HEK293T (cell line): ENCODE measurements at regions not wholly inside any gene's neighbourhood (a gene's known extent, or its start where the extent isn't known, plus 50 kb on each side); places are given as distances from the start of the nearest gene placed in this dataset.

Experiments used
- CTCF ChIA-PET: fragments of 350-600 bp; formaldehyde crosslinking; extraction: SDS; loops from one replicate; lab custom pipeline; 2021; ENCODE audit warnings: antibody characterized with exemption, inconsistent platforms; lab: Yijun Ruan, JAX
- POLR2A ChIA-PET: fragments of 350-600 bp; formaldehyde crosslinking; extraction: SDS; loops from one replicate; lab custom pipeline; 2020; ENCODE audit warnings: antibody characterized with exemption, inconsistent platforms; lab: Yijun Ruan, JAX
- DNase-seq: peaks from one replicate; pipeline ENCODE4 v3.0.0; 2012; ENCODE audit warnings: mixed read lengths; ENCODE audit errors: extremely low spot score
- ARNT ChIP-seq: fragments of 450-650 bp; IDR thresholded peaks from 2 replicates; pipeline ENCODE4 v1.6.1; 2017; ENCODE audit warnings: mild to moderate bottlenecking
- BHLHE40 ChIP-seq: fragments of 450-650 bp; IDR thresholded peaks from 2 replicates; pipeline ENCODE4 v1.6.1; 2016; ENCODE audit warnings: mild to moderate bottlenecking, moderate library complexity, borderline replicate concordance
- CTBP1 ChIP-seq: fragments of 450-650 bp; IDR thresholded peaks from 2 replicates; pipeline ENCODE4 v1.6.1; 2016; ENCODE audit warnings: borderline replicate concordance
- ELF4 ChIP-seq: fragments of 450-650 bp; IDR thresholded peaks from 2 replicates; pipeline ENCODE4 v1.6.1; 2017; ENCODE audit warnings: antibody characterized with exemption
- FOXA1 ChIP-seq: fragments of 450-650 bp; IDR thresholded peaks from 2 replicates; pipeline ENCODE4 v1.6.1; 2016; ENCODE audit warnings: mild to moderate bottlenecking
- FOXK2 ChIP-seq: fragments of 450-650 bp; IDR thresholded peaks from 2 replicates; pipeline ENCODE4 v1.6.1; 2016; ENCODE audit warnings: mild to moderate bottlenecking
- FOXM1 ChIP-seq: fragments of 450-650 bp; IDR thresholded peaks from 2 replicates; pipeline ENCODE4 v1.6.1; 2017; ENCODE audit warnings: mild to moderate bottlenecking, borderline replicate concordance
- HDGF ChIP-seq: fragments of 450-650 bp; IDR thresholded peaks from 2 replicates; pipeline ENCODE4 v1.6.1; 2017; ENCODE audit warnings: antibody characterized with exemption, borderline replicate concordance
- L3MBTL2 ChIP-seq: fragments of 450-650 bp; conservative IDR thresholded peaks from 2 replicates; pipeline ENCODE4 v1.6.1; 2016; ENCODE audit warnings: mild to moderate bottlenecking
- LEF1 ChIP-seq: fragments of 450-650 bp; IDR thresholded peaks from 2 replicates; pipeline ENCODE4 v1.6.1; 2017; ENCODE audit warnings: mild to moderate bottlenecking, borderline replicate concordance
- NFRKB ChIP-seq: fragments of 450-650 bp; IDR thresholded peaks from 2 replicates; pipeline ENCODE4 v1.6.1; 2016; ENCODE audit warnings: mild to moderate bottlenecking, moderate library complexity
- SP1 ChIP-seq: fragments of 450-650 bp; IDR thresholded peaks from 2 replicates; pipeline ENCODE4 v1.6.1; 2017
- SUZ12 ChIP-seq: fragments of 450-650 bp; IDR thresholded peaks from 2 replicates; pipeline ENCODE4 v1.6.1; 2016; ENCODE audit warnings: mild to moderate bottlenecking
- TARDBP ChIP-seq: fragments of 450-650 bp; IDR thresholded peaks from 2 replicates; pipeline ENCODE4 v1.6.1; 2016
- ZNF384 ChIP-seq: fragments of 450-650 bp; IDR thresholded peaks from 2 replicates; pipeline ENCODE4 v1.6.1; 2016
- TF ChIP-seq, protein P1 (sequence below): fragments of 450-650 bp; IDR thresholded peaks from 2 replicates; pipeline ENCODE4 v1.6.1; 2016

- peak; percentile 30 for DNase-seq
- ChIA-PET CTCF (interaction anchor here (0.7 to 2.4 kb wide), 5 partner anchors 9 to 176 kb away, joined by 3 to 15 read pairs (median 3); no protein-coding TSS in a partner anchor), POLR2A (interaction anchor here (1.4 kb wide), 1 partner anchor 105 kb away, joined by 4 read pairs; no protein-coding TSS in a partner anchor)
- TF ChIP-seq ELF4 (no peak), ZNF384 (no peak), ARNT (no peak), SP1 (no peak), TARDBP (no peak), FOXK2 (no peak), CTBP1 (no peak), FOXM1 (no peak), NFRKB (no peak), FOXA1 (no peak), BHLHE40 (no peak), LEF1 (no peak), HDGF (no peak), SUZ12 (no peak), L3MBTL2 (no peak)
- TF ChIP-seq, protein P1, sequence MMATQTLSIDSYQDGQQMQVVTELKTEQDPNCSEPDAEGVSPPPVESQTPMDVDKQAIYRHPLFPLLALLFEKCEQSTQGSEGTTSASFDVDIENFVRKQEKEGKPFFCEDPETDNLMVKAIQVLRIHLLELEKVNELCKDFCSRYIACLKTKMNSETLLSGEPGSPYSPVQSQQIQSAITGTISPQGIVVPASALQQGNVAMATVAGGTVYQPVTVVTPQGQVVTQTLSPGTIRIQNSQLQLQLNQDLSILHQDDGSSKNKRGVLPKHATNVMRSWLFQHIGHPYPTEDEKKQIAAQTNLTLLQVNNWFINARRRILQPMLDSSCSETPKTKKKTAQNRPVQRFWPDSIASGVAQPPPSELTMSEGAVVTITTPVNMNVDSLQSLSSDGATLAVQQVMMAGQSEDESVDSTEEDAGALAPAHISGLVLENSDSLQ = no peak
Measured at GRCh38 chr1:66436378-66437135, 97.4 kb upstream of the SGIP1 start.

DNA sequence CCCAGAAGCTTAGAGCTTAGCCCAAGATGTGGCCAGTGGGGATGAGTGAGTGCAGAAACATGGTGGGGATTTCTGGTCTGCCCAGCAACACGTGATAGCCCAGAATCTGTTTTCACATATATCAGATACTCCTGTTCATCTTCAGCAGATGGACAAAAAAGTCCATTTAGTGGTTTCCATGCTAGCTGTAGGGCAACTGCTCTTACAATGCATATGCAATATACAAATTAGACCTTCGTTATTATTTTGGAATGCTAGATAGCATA, 96.9 kb upstream of the SGIP1 start:
- no peak for TF ChIP-seq FOXK2
- no peak for TF ChIP-seq SUZ12
- TF ChIP-seq SP1 = no peak
- TF ChIP-seq CTBP1 = no peak
- TF ChIP-seq, protein P1 = no peak
- no peak for TF ChIP-seq ARNT
- no peak for TF ChIP-seq FOXM1
- TF ChIP-seq FOXA1 = no peak
- TF ChIP-seq HDGF = no peak
- no peak for TF ChIP-seq TARDBP
- no peak for TF ChIP-seq NFRKB
- no peak for TF ChIP-seq L3MBTL2
- TF ChIP-seq ELF4 = no peak
- TF ChIP-seq LEF1 = no peak
- TF ChIP-seq ZNF384 = no peak
- no peak for TF ChIP-seq BHLHE40
- ChIA-PET CTCF (interaction anchor here (1.2 to 2.4 kb wide), 2 partner anchors 9 to 163 kb away, joined by 4 to 15 read pairs; no protein-coding TSS in a partner anchor), POLR2A (no interaction called here)
- DNase-seq = no peak

GRCh38 chr1:66438062-66438461, 95.9 kb upstream of the SGIP1 start:
- ChIA-PET CTCF (interaction anchor here (2.4 kb wide), 1 partner anchor 8 kb away, joined by 15 read pairs; no protein-coding TSS in a partner anchor), POLR2A (interaction anchor here (0.9 kb wide), 1 partner anchor 106 kb away, joined by 3 read pairs; no protein-coding TSS in a partner anchor)
- DNase-seq = no peak
- no peak for TF ChIP-seq CTBP1
- no peak for TF ChIP-seq L3MBTL2
- TF ChIP-seq TARDBP = no peak
- TF ChIP-seq LEF1 = no peak
- TF ChIP-seq HDGF = no peak
- TF ChIP-seq ZNF384 = no peak
- TF ChIP-seq, protein P1 = no peak
- no peak for TF ChIP-seq BHLHE40
- no peak for TF ChIP-seq SP1
- TF ChIP-seq FOXA1 = no peak
- TF ChIP-seq NFRKB = no peak
- TF ChIP-seq FOXK2 = no peak
- TF ChIP-seq SUZ12 = no peak

DNA sequence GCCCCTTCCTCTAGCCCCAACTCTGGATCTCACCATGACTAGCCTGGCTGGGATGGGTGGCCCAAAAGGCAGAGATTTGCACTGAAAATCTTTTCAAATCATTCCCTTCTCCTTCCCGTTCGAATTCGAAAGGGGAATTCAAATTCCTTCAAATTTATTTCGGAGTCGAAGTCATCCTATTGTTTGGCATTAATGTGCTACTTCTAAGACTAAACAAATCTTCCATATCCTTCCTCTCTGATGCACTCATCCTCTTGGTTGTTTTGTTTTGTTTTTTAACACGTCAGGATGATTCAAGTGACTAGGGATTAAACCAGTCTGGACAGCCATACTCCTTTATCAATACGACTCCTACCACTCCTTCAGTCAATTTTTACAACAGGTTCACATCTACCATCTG, 95.5 kb upstream of the SGIP1 start:
- DNase-seq = no peak
- ChIA-PET POLR2A (no interaction called here), CTCF (no interaction called here)
- no peak for TF ChIP-seq FOXM1

- CTCF ChIA-PET = no interaction called here
- TF ChIP-seq HDGF (no peak), NFRKB (no peak), FOXM1 (no peak), BHLHE40 (no peak), TARDBP (no peak), ZNF384 (no peak), CTBP1 (no peak), ARNT (no peak), LEF1 (no peak), SUZ12 (no peak), SP1 (no peak), FOXK2 (no peak), L3MBTL2 (no peak), ELF4 (no peak), FOXA1 (no peak)
- TF ChIP-seq, protein P1 = no peak
- DNase-seq = no peak
- POLR2A ChIA-PET = no interaction called here
Measured at GRCh38 chr1:66439031-66439740, 94.8 kb upstream of the SGIP1 start.
